ENCODE measurements at regions not wholly inside any gene's neighbourhood (a gene's known extent, or its start where the extent isn't known, plus 50 kb on each side); places are given as distances from the start of the nearest gene placed in this dataset.

DNA sequence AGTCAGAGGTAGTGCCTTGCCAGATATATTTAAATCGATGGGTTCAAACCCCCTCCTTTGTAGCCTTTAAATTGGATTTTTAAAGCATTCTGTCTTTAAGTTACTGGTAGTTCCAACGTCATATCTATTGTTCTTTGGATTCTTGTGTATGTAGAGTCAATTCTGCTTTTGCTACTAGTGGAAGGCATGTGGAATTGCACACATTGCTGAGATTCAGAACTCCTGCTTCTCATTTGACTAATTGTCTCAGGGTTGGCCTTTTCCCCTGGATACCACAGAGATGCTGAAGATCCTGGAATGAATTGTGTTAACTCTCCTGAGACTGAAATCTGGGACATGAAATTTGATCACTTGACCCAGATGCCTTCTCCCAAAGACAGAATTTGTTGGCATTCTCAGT, 328.3 kb upstream of the RPS6KA3 start:
- TF ChIP-seq, protein P1, sequence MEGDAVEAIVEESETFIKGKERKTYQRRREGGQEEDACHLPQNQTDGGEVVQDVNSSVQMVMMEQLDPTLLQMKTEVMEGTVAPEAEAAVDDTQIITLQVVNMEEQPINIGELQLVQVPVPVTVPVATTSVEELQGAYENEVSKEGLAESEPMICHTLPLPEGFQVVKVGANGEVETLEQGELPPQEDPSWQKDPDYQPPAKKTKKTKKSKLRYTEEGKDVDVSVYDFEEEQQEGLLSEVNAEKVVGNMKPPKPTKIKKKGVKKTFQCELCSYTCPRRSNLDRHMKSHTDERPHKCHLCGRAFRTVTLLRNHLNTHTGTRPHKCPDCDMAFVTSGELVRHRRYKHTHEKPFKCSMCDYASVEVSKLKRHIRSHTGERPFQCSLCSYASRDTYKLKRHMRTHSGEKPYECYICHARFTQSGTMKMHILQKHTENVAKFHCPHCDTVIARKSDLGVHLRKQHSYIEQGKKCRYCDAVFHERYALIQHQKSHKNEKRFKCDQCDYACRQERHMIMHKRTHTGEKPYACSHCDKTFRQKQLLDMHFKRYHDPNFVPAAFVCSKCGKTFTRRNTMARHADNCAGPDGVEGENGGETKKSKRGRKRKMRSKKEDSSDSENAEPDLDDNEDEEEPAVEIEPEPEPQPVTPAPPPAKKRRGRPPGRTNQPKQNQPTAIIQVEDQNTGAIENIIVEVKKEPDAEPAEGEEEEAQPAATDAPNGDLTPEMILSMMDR (IDR thresholded peaks at IDR 0.05; ENCODE audit: low read depth, low read length): no peak
- TF ChIP-seq EZH2phosphoT487 (IDR thresholded peaks at IDR 0.05; ENCODE audit: low read depth): no peak
